NCI-H128 (cell line): ENCODE measurements at regions not wholly inside any gene's neighbourhood (a gene's known extent, or its start where the extent isn't known, plus 50 kb on each side); places are given as distances from the start of the nearest gene placed in this dataset.

Experiments used
- DNase-seq: peaks from one replicate; lab custom pipeline; 2025; ENCODE audit not compliant: unreplicated experiment; lab: John Stamatoyannopoulos, UW

DNA sequence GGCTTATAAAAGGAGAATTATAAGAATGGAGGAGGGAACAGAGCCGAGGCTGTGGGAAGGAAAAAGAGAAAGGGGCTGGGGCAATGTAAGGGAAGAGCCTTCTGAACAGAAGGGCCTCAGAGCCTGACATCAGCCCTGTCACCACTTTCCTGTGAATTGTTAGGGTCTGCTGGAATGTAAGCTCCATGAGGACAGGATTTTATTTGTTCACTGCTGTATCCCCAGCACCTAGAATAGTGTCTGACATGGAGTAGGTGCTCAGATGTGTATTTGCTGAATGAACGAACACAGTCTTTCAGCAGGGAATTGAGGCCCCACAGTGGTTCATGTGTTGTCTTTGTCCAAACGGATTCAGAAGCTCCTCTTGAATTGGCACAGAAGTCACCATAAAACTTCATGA lies 251.5 kb downstream of the OPA1 start:
- no peak for DNase-seq

DNA sequence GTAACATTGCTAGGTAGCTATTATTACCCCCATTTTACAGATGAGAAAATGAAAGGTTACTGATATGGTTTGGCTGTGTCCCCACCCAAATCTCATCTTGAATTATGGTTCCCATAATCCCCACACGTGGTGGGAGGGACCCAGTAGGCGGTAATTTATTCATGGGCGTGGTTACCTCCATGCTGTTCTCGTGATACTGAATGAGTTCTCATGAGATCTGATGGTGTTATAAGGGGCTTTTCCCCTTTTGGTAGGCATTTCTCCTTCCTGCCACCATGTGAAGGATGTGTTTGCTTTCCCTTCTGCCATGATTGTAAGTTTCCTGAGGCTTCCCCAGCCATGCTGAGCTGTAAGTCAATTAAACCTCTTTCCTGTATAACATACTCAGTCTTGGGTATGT lies 252.1 kb downstream of the OPA1 start:
- DNase-seq: no peak

DNA sequence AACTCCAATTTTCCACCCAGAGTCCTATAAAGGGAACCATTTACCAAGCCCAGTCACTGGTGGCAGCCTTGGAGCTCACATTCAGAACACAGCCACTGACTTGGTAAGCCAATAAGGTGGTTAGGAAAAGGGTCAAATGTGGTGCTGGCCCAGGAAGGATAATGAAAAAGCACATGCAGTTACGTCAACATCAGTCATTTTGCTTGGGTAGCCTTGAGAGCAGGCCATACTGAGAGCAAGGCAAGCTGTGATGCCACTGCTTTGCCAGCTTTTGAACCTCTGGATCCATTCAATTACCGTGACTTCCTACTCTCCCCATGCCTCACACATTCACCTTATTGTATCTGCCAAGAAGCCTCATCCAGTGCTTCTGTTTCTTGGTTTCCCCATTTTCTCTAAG lies 253.6 kb downstream of the OPA1 start:
- no peak for DNase-seq

DNA sequence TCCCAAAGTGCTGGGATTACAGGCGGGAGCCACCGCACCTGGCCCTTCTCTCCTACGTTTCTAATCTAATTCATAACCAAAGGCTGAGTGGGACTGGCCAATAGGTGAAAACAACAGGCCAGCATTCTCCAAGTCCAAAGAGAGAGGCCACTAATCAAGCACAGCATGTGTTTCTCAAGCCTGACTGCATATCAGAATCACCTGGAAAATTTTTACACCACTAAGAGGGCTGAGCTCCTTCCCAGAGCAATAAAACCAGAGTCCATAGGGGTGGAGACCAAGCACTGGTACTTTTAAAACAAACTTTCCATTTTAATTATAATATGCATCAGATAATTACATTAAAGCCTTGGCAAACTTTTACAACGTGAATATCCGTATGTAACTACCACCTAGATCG lies 254.4 kb downstream of the OPA1 start:
- no peak for DNase-seq

DNA sequence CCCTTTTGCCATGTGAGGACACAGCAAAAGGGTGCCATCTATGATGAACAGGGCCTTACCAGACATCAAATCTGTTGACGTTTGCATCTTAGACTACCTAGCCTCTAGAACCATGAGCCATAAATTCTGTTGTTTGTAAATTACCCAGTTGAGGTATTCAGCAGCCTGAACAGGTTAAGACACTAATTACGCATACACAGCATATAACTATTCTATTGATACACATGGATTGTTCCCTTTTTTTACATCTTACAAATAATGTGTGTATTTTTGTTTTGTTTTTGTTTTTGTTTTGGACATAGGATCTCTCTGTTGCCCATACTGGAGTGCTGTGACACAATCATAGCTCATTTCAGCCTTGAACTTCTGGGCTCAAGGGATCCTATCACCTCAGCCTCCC lies 255.5 kb downstream of the OPA1 start:
- DNase-seq: no peak

DNA sequence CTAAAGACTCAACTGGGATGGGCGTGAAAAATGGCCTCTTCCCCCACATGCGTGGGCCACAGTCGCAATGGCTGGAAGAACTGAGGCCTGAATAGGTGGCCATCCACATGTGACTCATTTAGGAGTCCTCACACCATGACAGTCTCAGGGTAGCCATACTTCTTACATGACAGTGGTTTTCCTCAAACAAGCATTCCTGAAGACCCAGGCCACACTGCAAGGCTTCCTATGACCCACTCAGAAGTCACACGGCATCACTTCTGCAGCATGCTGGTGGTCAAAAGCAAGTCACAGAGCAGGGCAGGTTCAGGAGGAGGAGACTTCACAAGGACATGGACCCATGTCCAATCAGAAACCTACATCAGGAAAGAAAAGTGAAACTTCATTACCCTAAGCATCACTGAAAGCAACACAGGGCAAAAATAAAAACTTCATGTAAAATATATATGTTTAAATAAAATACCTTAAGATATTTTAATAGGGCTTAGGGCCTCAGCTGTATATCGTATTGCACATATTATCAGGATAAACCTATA lies 257.1 kb downstream of the OPA1 start:
- DNase-seq: no peak

DNA sequence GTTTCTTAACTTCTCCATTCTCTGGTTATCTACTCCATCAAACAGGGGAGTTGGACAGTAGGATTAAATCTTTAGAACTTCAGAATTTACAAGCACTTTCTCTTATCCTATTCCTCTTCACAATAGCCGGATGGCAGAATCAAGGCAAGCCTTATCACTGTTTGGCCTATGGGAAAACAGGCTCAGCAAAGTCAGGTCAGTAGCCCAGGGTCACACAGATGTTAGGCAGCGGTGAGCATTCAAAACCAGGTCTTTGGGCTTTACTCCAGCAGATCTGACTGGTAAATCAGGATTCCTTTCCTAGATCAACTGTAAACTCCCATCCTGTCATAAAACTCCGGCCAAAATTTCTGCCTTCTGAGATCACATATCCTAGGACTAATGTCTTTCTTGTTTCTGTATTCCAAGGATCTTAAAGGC lies 258.4 kb downstream of the OPA1 start:
- DNase-seq: no peak

DNA sequence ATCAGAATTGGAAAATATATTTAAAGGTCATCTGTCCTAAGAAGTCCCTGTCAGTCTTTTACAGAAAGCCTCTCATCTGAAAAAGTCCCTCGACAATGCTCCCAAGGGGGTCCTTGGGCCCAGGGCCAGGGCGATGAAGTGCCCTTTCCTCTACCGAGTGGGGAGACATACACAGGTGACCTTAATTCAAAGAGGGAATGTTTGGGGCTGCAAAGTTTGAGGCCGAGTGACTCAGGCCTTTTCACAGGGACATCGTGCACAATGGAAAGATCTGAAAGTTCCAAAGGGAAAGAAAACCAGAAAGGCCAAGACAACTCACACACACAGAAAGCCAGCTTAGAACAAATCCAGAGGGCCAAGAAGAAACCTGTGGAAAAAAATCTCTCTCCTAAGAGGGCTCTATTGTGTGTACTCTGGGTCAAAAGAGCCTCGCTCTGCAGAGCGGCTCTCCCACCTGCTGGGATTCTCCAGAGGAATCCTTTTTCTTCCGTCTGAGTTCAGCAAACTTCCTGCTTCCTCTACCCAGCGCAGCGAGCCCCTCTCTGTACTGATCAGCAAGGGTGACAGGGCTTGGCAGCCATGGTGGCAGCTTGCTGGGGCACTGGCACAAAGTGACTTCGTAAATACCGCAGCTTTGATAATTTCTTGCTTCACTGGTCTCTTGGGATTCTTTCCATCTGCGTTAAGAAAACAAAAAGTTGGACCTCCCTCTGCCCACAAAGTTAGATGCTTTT lies 259.1 kb downstream of the OPA1 start:
- no peak for DNase-seq

DNA sequence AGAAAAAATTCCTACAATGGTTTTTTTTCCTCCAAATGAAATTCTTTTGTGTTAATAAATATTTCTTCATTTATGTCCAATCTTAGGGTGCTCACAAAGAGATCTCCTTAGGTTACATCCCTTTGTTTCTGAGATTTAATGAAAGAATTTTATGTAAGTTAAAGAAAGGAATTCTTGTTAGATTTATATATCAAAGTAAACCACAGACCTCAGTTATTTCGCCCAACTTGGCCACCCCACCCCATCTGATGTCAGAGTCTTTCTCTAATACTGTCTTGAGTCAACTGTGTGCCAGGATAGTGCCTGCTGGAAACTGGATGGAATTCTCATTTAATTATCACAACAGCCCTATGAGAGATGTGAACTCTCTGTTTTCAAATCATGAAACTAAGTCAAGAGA lies 259.9 kb downstream of the OPA1 start:
- no peak for DNase-seq

DNA sequence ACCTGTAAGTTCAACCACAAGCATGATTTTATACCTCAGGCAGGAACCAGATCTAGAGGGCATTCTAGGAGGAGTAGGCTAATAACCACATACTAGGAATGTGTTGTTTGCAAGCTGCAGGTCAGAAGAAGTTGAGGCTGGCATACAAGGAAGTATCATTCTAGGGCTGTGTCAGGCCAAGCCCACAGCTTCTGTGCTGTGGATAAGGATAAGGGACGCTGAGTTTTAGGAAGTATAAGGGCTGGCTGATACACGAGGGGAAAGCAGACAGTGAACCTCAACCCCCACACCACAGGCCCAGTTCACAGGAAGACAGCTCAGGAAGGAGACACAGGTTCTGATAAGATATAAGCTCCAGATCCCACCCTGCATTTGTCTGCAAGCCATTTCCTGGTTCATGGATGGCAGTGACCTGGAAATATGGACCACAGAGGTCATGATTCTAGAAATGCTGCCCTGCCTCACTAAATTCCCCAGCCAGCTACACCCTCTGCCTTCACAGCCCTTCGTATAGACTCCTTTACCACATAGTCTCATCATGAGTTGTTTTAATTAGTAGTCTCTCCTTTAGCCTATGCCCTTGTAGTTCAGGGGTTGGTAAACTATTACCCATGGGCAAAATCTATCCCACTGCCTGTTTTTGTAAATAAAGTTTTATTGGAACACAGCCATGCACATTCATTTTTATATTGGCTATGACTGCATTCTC lies 260.7 kb downstream of the OPA1 start:
- DNase-seq: no peak

DNA sequence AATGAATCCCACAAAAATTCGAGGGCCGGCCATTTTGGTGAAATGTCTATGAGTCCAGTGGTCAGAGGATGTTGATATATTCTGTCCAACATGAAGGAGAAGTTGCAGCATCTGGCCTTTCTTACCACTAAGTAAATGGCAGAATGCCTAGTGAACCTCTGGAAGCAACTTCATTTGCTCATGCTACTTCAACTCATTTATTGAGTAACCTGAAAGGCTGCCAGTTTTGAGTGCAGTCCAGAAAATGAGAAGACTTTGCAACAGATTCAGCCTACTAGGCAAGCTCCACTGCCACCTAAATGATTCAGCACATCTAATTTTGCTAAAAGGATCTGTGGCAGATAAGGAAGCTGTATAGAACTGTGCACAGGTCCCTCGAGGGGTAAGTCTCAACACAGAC lies 265.0 kb downstream of the OPA1 start:
- no peak for DNase-seq

DNA sequence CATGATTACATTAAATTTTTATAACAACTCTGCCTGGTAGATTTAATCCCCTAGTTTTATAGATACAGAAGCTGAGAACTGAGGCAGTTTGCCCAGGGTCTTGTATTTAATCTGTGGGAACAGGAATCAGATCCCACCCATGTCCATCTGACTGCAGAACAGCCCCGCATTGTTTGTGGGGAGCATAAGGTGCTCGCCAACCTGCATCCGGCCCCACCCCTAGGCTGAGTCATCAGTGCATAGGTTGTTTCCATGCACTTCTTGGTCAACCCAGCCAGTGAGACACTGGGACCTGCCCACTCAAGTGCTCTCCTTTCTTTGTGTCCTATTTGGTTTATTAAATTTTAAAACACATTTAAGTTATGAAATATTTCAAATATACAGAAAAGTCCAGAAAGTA lies 266.2 kb downstream of the OPA1 start:
- DNase-seq: no peak

DNA sequence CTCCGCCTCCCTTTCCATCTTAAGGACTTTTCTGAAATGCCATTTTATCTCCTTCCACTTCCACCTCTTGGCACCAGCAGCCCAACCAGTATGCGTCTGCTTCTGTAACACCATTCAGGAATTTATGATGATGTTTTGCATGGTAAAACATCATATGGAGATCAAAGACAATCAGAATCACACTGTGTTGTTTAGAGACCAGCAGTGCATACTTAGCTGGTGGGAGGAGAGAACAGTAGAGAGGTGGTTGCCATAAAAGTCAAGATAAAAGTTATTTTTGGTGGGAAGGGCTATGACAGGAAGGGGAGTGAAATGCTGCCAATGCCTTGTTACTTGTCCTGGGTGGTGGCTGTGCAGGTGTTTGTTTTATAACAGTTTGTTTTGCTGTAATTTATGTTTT lies 268.0 kb downstream of the OPA1 start:
- DNase-seq: no peak

DNA sequence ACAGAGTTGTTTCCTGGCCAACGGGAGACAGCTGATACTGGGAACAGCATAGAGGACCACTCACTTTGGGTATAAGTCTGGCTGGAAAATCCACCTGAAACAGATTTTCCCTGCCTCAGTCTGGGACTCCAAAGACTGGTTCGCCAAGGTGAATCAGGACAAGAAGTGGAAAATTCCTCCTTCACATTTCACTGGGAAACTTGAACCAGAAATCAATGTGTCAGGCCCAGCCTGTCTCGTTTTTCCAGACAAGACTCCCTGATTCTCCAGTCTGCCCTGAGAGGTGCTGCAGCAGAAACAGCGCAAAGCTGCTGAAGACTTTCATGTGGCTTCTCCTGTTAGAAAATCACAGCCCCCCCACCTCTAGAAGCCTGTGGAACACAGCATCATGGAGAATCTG lies 269.8 kb downstream of the OPA1 start:
- DNase-seq: no peak

DNA sequence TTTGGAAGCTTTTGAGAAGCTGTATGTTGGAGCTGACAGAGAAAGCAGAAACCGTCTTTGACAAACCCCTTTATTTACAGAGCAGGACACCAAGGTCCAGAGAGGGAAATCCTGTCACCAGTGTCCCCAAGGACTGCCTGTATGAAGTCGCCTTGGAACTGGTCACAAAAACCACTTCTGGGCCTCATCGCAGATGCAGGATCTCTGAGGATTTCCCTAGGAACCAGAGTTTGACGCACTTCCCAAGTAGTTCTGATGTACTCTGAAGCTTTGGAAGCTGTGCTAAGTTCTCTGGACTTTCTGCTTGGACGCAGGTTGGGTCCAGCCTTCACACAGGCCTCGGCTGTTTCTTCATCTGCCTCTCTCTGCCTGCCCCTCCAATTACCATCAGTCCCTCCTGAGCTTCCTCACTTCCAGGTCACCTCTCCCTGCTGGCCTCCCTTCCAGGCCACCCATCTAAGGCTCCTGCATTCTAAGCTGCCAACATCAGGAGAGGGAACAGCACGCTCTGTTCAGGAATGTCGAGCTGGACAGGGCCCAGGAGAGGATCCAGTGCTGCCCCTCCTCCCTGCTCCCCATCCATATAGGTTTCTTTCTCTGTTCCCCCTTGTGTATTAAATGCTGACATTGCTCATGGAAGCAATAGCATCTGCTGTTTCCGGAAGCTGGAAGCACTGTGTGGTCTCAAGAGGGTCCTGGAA lies 270.8 kb downstream of the OPA1 start:
- no peak for DNase-seq

DNA sequence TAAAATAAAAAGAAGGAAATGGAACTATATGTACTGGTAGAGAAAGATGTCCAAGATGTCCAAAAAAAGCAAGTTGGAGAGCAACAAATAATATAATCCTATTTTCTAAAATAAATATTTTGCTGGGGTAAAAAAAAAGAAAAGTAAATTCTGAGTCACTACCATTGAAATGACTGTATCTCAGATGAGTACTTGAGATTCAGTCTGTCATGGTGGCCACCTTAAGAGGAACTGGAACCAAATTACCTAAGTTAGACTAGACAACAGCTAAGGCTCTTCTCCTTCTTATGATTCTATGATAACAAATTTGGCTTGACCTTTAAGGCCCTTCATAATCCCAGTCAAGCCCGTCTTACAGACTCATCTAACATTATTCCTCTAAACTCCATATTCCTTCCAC lies 270.6 kb upstream of the HES1 start:
- DNase-seq: no peak

DNA sequence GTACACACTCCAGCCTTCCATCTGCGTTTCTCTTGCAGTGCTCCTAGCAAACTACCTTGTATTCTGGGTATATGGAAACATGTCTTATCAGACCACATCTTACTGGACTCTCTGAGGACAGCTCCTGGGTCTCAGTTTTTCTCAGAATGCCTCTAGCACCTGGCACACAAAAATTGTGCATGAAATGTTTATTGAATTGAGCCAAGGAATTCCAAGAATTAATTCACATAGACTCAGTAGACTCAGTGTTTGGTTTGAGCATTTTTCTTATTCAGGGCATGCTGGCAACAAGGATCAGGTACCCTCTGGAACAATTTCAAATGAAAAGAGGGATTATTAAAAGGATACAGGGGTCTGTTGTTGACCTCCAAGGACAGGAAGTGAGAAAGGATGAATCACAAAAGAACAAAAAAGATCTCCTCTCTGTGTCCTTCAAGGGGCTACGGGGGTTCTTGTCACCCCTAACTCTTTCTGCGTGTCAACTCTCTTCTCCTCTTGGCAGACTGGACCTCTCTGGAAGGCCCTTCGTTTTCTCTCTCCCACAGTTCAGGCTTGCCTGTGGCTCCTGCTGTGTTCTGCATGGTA lies 270.0 kb upstream of the HES1 start:
- DNase-seq: no peak

DNA sequence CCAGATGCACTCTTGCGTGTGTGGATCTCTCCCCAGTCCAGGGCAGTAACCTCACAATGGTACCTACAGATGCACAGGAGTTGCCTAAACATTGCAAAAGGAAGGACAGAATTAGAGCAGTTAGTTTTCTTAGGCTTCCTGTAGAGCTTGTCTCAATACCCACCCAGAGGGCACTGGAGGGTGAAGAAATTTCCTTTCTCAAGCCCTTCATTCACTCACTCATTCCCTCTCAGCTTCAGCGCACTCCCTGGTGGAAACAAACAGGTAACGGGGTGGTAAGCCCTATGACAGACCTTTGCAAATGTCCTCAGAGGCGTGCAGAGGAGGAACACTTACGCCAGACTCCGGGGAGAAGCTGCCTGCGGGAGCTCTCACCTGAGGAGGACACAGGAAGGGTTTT lies 267.4 kb upstream of the HES1 start:
- no peak for DNase-seq

DNA sequence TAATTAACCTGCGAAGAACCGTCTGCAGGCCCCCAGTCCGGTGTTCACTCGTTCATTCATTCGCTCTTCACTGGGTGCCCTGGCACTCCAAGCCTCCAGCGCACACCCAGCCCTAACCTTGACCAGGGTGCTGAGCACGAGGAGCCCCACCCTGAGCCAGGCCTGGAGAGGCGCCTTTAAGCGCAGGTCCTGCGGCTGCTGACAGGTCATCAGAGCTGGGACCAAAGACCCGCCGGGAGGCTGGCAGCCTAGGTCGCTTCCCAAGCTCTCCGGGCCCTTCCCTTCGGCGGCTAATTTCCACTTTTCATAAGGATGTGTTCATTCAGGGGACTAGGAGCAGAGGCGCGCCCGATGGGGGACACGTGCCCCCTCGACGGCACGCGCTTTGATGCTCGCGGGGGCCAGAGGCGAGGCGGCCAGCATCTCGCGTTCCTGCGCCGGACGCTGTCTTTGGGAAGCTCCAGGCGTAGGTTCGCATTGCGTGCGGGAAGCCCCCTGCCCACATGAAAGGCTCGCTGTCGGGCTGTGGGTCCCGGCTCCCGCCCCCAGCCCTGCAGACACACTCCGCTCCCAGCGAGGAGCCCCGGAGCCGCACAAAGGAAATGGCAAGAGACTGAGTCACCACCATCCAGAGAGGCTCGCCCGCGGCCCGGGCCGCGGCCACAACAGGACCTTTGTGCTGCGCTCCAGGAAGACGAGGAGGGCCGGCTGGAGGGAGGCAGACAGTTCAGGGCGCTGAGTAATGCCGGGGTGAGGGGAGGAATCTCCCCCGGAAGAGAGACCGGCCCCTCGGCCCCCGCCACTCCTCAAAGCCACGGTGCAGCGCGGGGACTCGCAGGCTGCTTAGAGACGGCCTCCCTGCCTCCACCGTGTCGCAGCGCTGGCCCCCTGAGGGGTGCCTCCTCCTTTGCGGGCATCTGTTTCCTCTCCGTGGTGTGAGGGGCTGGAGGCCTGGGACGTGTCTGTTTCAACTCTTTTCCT lies 266.4 kb upstream of the HES1 start:
- no peak for DNase-seq

DNA sequence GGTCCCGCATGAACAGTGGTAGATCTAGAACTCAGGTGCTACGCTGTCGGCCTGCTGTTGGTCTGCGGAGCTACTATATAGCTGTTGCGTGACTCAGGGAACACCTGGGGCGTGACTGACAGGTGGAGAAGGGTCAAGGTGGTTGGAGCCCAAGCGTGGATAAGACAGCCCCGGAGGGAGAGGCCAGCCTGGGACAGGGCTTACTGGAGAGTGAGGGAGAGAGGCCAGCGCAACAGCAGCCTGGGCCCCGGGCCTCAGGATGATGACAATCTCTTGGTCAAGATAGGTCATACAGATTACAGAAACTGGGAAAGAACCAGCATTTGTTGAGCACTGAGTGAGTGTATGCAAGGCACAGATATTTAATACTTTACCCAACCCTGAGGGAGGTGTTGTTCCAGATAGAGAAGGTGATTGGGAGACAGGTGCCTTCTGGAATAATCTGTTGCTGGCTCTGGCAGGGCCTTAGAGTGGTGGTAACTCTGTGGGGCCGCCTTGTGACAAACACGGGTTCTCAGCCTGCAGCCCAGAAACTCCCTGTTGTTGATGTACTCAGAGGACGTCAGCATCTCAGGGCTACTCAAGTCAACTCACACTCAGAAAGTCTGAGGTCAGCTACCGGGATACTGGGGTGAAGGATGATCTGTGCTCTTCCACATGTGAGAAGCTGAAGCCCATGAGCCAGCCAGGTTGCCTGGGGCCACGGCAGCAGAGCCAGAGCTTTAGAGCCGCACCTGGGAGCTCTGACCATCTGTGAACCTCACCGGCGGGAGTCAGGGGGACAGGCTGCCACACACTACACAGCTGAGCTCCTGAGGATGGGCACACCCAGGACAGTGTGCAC lies 265.4 kb upstream of the HES1 start:
- no peak for DNase-seq
